K562 (cell line): ENCODE measurements at regions not wholly inside any gene's neighbourhood (a gene's known extent, or its start where the extent isn't known, plus 50 kb on each side); places are given as distances from the start of the nearest gene placed in this dataset.

Source experiments
- EWSR1 ChIP-seq: fragments of 450-650 bp; IDR thresholded peaks from 2 replicates; pipeline ENCODE4 v1.6.1; 2018; ENCODE audit warnings: borderline replicate concordance, mild to moderate bottlenecking, low read depth, moderate library complexity; ENCODE audit not compliant: partially characterized antibody
- HMGN3 ChIP-seq: IDR thresholded peaks from 2 replicates; pipeline ENCODE4 v1.6.1; 2011; ENCODE audit warnings: borderline replicate concordance, low read depth, mild to moderate bottlenecking, mixed read lengths, low read length; ENCODE audit not compliant: insufficient read length; ENCODE audit errors: extremely low read depth
- RUNX1 ChIP-seq: sonication (generic); IDR thresholded peaks from 2 replicates; pipeline ENCODE4 v1.6.1; 2016; ENCODE audit warnings: antibody characterized with exemption, low read depth
- ZKSCAN8 ChIP-seq: fragments of 200-800 bp; sonication (Bioruptor generic); IDR thresholded peaks from 2 replicates; pipeline ENCODE4 v1.6.1; 2016; ENCODE audit warnings: missing genetic modification characterization, missing compliant biosample characterization

GRCh38 chr1:115402753-115403184 lies 64.7 kb upstream of the NGF start:
- no peak for TF ChIP-seq RUNX1
- TF ChIP-seq HMGN3: no peak
- TF ChIP-seq EWSR1: no peak
- TF ChIP-seq ZKSCAN8: no peak
